GM12878 (cell line): ENCODE measurements at regions not wholly inside any gene's neighbourhood (a gene's known extent, or its start where the extent isn't known, plus 50 kb on each side); places are given as distances from the start of the nearest gene placed in this dataset.
"Not testable (repeated sequence)": the region's sequence is repeated elsewhere in the genome, so short reads cannot be mapped to it uniquely, and the experiment has no call there.

Source experiments
- ATAC-seq: fragments of 200-7000 bp; cut with Tn5 transposase; 3 replicates; pipeline ENCODE4 v1.9.1; 2020; ENCODE audit warnings: mild to moderate bottlenecking, moderate library complexity
- BruUV-seq: library from RNA; stranded (reverse); fragments of 400-500 nt; replicated peaks from 2 replicates; lab custom pipeline; 2021; lab: Mats Ljungman, UMichigan
- CTCF ChIA-PET: fragments of 300-600 bp; sonication (Branson Sonifier 250); formaldehyde crosslinking; extraction: SDS; loops from one replicate; lab custom pipeline; 2021; ENCODE audit warnings: inconsistent platforms; lab: Yijun Ruan, JAX
- POLR2A ChIA-PET: fragments of 350-600 bp; formaldehyde crosslinking; extraction: SDS; loops from one replicate; lab custom pipeline; 2021; ENCODE audit warnings: inconsistent platforms; lab: Charles Lee
- RAD21 ChIA-PET: fragments of 300-600 bp; sonication (Branson Sonifier 250); formaldehyde crosslinking; loops from one replicate; lab custom pipeline; 2023; ENCODE audit warnings: antibody characterized with exemption; ENCODE audit not compliant: unreplicated experiment; lab: Charles Lee
- SMC1A ChIA-PET: fragments of 300-600 bp; sonication (Branson Sonifier 250); formaldehyde crosslinking; loops from one replicate; lab custom pipeline; 2023; ENCODE audit not compliant: unreplicated experiment, uncharacterized antibody; lab: Charles Lee
- DNase-seq: peaks from one replicate; pipeline ENCODE4 v3.0.0-alpha.2; 2011; ENCODE audit warnings: low read depth, low spot score
- FAIRE-seq: peaks from 3 replicates; lab custom pipeline; 2011; peaks lifted over from hg19 to GRCh38; lab: Jason Lieb, UNC
- H2AFZ ChIP-seq: 2 replicates; pipeline ENCODE4 v1.6.0; 2011; ENCODE audit warnings: low read depth, low read length, control low read depth; ENCODE audit not compliant: control insufficient read depth
- H3K27ac ChIP-seq: 2 replicates; pipeline ENCODE4 v1.5.1; 2011; ENCODE audit warnings: control low read depth; ENCODE audit not compliant: control insufficient read depth, insufficient read depth
- H3K27me3 ChIP-seq, 2 experiments: replicated peaks in 1 of 2; 2 replicates each; pipeline versions ENCODE4 v1.6.0 to v1.6.1; 2011; ENCODE audit warnings: low read length in 1 of 2; ENCODE audit not compliant: control insufficient read depth in 2 of 2, insufficient read depth in 2 of 2
- H3K36me3 ChIP-seq, 2 experiments: 2 replicates each; pipeline ENCODE4 v1.5.1; 2011; ENCODE audit warnings: low read length in 1 of 2; ENCODE audit not compliant: control insufficient read depth in 2 of 2, insufficient read depth in 2 of 2
- H3K4me1 ChIP-seq: 2 replicates; pipeline ENCODE4 v1.6.1; 2011; ENCODE audit warnings: mild to moderate bottlenecking, low read length, moderate library complexity, mixed read lengths; ENCODE audit not compliant: control insufficient read depth, insufficient read depth
- H3K4me2 ChIP-seq: 2 replicates; pipeline ENCODE4 v1.6.0; 2011; ENCODE audit warnings: control low read depth; ENCODE audit not compliant: control insufficient read depth, insufficient read depth
- H3K4me3 ChIP-seq: fragments of 200-600 bp; sonication (generic); 2 replicates; pipeline ENCODE4 v1.5.1; 2016
- H3K79me2 ChIP-seq: 2 replicates; pipeline ENCODE4 v1.6.0; 2011; ENCODE audit warnings: low read length; ENCODE audit not compliant: control insufficient read depth, insufficient read depth
- H3K9ac ChIP-seq: 2 replicates; pipeline ENCODE4 v1.8.0; 2011; ENCODE audit warnings: low read length, control low read depth, mixed read lengths; ENCODE audit not compliant: control insufficient read depth, insufficient read depth
- H3K9me3 ChIP-seq: replicated peaks from 3 replicates; pipeline ENCODE4 v1.5.1; 2011; ENCODE audit warnings: mild to moderate bottlenecking, low read length; ENCODE audit not compliant: control insufficient read depth, insufficient read depth
- H4K20me1 ChIP-seq: 2 replicates; pipeline ENCODE4 v1.6.0; 2011; ENCODE audit not compliant: control insufficient read depth, insufficient read depth
- BACH1 ChIP-seq: fragments of 450-650 bp; IDR thresholded peaks from 2 replicates; pipeline ENCODE4 v1.6.1; 2017; ENCODE audit warnings: mild to moderate bottlenecking, borderline replicate concordance
- CEBPB ChIP-seq, 2 experiments: fragments of 150-350 bp in 1 of 2; IDR thresholded peaks; 2 replicates each; pipeline ENCODE4 v1.6.1; 2012 to 2014; ENCODE audit warnings: low read depth in 2 of 2, low read length in 2 of 2, borderline replicate concordance in 1 of 2, inconsistent platforms in 1 of 2
- HDGF ChIP-seq: fragments of 450-650 bp; IDR thresholded peaks from 2 replicates; pipeline ENCODE4 v1.6.1; 2016; ENCODE audit warnings: antibody characterized with exemption
- IRF4 ChIP-seq: IDR thresholded peaks from 2 replicates; pipeline ENCODE4 v1.6.1; 2011; ENCODE audit warnings: low read depth, low read length
- KDM1A ChIP-seq: fragments of 200-600 bp; sonication (generic); IDR thresholded peaks from 2 replicates; pipeline ENCODE4 v1.6.1; 2016; ENCODE audit warnings: borderline replicate concordance
- NBN ChIP-seq: fragments of 450-650 bp; IDR thresholded peaks from 2 replicates; pipeline ENCODE4 v1.6.1; 2016
- PAX8 ChIP-seq: fragments of 450-650 bp; IDR thresholded peaks from 2 replicates; pipeline ENCODE4 v1.6.1; 2017; ENCODE audit warnings: mild to moderate bottlenecking, moderate library complexity
- SMARCA5 ChIP-seq: fragments of 450-650 bp; IDR thresholded peaks from 2 replicates; pipeline ENCODE4 v1.6.1; 2017; ENCODE audit warnings: mild to moderate bottlenecking
- TCF3 ChIP-seq: IDR thresholded peaks from 2 replicates; pipeline ENCODE4 v1.6.1; 2012; ENCODE audit warnings: low read depth, mild to moderate bottlenecking, low read length, borderline replicate concordance; ENCODE audit not compliant: insufficient read depth
- WGBS: methylation state at CpG from one replicate; pipeline ENCODE4 v1.1.6; 2016; ENCODE audit warnings: low lambda C conversion rate; ENCODE audit not compliant: insufficient replicate concordance, insufficient coverage; ENCODE audit errors: missing lambda C conversion rate; 5-methylcytosine and 5-hydroxymethylcytosine counted together
- in situ Hi-C: fragments of 300-500 bp; cut with MboI; formaldehyde crosslinking; loops from 9 replicates; pipeline ENCODE4 v1.14.3; 2018; ENCODE audit warnings: mixed read lengths
- intact Hi-C: fragments of 100-400 bp; cut with micrococcal nuclease; formaldehyde crosslinking; loops from one replicate; pipeline ENCODE4 v1.14.2; 2022; ENCODE audit not compliant: unreplicated experiment
- TF ChIP-seq, protein P1 (sequence below): IDR thresholded peaks from 2 replicates; pipeline ENCODE4 v1.6.1; 2012; ENCODE audit warnings: low read length, inconsistent platforms

DNA sequence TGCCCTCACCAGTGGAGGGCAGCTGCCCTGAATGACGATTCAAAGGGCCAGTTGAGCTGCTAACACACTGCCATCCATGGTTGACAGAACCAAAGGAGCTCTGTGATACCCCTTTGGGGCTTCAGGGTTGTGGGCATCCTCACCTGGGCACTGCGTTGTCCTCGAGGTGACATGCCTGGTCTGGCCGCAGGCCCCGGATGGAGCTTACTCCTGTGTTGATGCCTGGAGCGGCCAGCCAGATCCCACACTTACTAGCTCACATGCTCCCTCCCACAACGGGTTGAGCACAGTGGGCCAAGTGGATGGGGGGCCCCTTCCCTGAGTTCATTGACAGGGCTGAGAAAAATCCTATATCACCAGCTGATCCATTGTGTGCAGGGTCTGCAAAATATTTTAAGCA lies 898.9 kb downstream of the TAF11L14 start:
- ATAC-seq = no peak
- intact Hi-C loops (no loop called here), in situ Hi-C loops (no loop called here)
- FAIRE-seq = no peak
- Histone ChIP-seq H3K9ac (no peak overlapping the region), H3K27ac (no peak overlapping the region), H3K4me2 (no peak overlapping the region), H3K27me3 (no peaks in the 10 kb centered on the region), H3K36me3 (no peaks in the 10 kb centered on the region), H4K20me1 (no peaks in the 10 kb centered on the region), H3K9me3 (no peaks in the 10 kb centered on the region), H2AFZ (no peak overlapping the region), H3K79me2 (no peaks in the 10 kb centered on the region), H3K4me1 (no peaks in the 10 kb centered on the region), H3K4me3 (no peak overlapping the region)
- TF ChIP-seq BACH1 = no peak
- no peak for TF ChIP-seq IRF4
- no peak for TF ChIP-seq SMARCA5
- TF ChIP-seq, protein P1, sequence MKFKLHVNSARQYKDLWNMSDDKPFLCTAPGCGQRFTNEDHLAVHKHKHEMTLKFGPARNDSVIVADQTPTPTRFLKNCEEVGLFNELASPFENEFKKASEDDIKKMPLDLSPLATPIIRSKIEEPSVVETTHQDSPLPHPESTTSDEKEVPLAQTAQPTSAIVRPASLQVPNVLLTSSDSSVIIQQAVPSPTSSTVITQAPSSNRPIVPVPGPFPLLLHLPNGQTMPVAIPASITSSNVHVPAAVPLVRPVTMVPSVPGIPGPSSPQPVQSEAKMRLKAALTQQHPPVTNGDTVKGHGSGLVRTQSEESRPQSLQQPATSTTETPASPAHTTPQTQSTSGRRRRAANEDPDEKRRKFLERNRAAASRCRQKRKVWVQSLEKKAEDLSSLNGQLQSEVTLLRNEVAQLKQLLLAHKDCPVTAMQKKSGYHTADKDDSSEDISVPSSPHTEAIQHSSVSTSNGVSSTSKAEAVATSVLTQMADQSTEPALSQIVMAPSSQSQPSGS = no peak
- no peak for TF ChIP-seq NBN
- TF ChIP-seq CEBPB (IDR thresholded peaks at IDR 0.05; ENCODE audit: borderline replicate concordance in 1 of 2, low read depth in 2 of 2, low read length in 2 of 2) = no peak
- CTCF ChIA-PET = no interaction called here
- SMC1A ChIA-PET = interaction anchor here (1.6 kb wide), 1 partner anchor 12 kb away, joined by 3 read pairs; no protein-coding TSS in a partner anchor
- no peak for DNase-seq
- no TSS peak for BruUV-seq
- 30% methylated on average over 7 of the region's 7 CpGs for WGBS
- POLR2A ChIA-PET = no interaction called here
- RAD21 ChIA-PET = no interaction called here

DNA sequence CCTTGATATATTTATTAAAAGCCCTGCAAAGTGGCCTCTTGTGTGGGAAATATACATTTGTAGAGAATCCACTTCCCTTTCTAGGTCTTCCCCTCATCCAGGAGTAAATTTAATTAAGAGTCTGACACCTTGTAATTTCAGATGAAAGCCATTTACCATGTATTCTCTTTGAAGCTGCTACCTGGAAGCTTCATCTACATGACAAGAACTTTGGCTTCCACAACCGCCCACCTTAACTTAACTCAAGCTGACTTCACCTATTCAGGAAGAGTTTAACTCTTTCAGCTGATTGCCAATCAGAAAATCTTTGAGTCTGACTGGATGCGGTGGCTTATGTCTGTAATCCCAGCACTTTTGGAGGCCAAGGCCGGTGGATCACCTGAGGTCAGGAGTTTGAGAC lies 899.9 kb downstream of the TAF11L14 start:
- no TSS peak for BruUV-seq

DNA sequence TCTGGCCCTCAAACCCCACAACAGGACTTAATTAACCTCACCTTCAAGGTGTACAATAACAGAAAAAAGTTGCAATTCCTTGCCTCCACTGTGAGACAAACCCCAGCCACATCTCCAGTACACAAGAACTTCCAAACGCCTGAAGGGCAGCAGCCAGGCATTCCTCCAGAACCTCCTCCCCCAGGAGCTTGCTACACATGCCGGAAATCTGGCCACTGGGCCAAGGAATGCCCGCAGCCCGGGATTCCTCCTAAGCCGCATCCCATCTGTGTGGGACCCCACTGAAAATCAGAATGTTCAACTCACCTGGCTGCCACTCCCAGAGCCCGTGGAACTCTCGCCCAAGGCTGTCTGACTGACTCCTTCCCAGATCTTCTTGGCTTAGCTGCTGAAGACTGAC lies 901.5 kb downstream of the TAF11L14 start:
- RAD21 ChIA-PET, H3K9ac ChIP-seq, H3K79me2 ChIP-seq, intact Hi-C loops, H3K27me3 ChIP-seq, SMC1A ChIA-PET, H3K9me3 ChIP-seq, CTCF ChIA-PET, POLR2A ChIA-PET, H3K27ac ChIP-seq, FAIRE-seq, H3K4me2 ChIP-seq, H4K20me1 ChIP-seq, H3K4me1 ChIP-seq, in situ Hi-C loops, ATAC-seq, H2AFZ ChIP-seq, DNase-seq, H3K4me3 ChIP-seq, H3K36me3 ChIP-seq, BruUV-seq: not testable (repeated sequence)
- 9% methylated on average over 7 of the region's 7 CpGs for WGBS

More for the DNA sequence above, 899.9 kb downstream of the TAF11L14 start:
- no peak for TF ChIP-seq TCF3
- TF ChIP-seq KDM1A = no peak
- no peak for TF ChIP-seq PAX8
- no peak for TF ChIP-seq HDGF
- TF ChIP-seq, all 136 proteins: peak for 0
- H3K4me2 ChIP-seq = no peak overlapping the region
- ChIA-PET SMC1A (interaction anchor here (1.6 kb wide), 1 partner anchor 13 kb away, joined by 3 read pairs; no protein-coding TSS in a partner anchor), POLR2A (no interaction called here), CTCF (no interaction called here), RAD21 (no interaction called here)
- no peaks in the 10 kb centered on the region for H3K4me1 ChIP-seq
- no peaks in the 10 kb centered on the region for H3K27me3 ChIP-seq
- intact Hi-C loops = no loop called here
- in situ Hi-C loops = no loop called here
- ATAC-seq (no peak), FAIRE-seq (no peak), DNase-seq (no peak)
- H3K79me2 ChIP-seq = no peaks in the 10 kb centered on the region
- no peaks in the 10 kb centered on the region for H4K20me1 ChIP-seq
- no peak overlapping the region for H3K4me3 ChIP-seq
- H3K27ac ChIP-seq = no peak overlapping the region
- 63% methylated on average over 3 of the region's 3 CpGs for WGBS
- H3K9ac ChIP-seq = no peak overlapping the region
- H3K9me3 ChIP-seq = no peaks in the 10 kb centered on the region
- no peak overlapping the region for H2AFZ ChIP-seq
- H3K36me3 ChIP-seq = no peaks in the 10 kb centered on the region
